DND-41 (cell line): ENCODE measurements at regions not wholly inside any gene's neighbourhood (a gene's known extent, or its start where the extent isn't known, plus 50 kb on each side); places are given as distances from the start of the nearest gene placed in this dataset.

Experiments
- ATAC-seq: fragments of 200-7000 bp; cut with Tn5 transposase; 3 replicates; pipeline ENCODE4 v1.9.1; 2021; ENCODE audit warnings: low read depth; ENCODE audit not compliant: insufficient read depth
- DNase-seq: peaks from one replicate; pipeline ENCODE4 v3.0.0-alpha.2; 2020
- H2AFZ ChIP-seq: 2 replicates; pipeline ENCODE4 v1.6.0; 2012; ENCODE audit warnings: low read depth, low read length
- H3K27ac ChIP-seq: 2 replicates; pipeline ENCODE4 v1.5.1; 2012; ENCODE audit warnings: low read length, inconsistent platforms
- H3K27me3 ChIP-seq: fragments of 200-600 bp; sonication (generic); 2 replicates; pipeline ENCODE4 v1.6.0; 2012; ENCODE audit warnings: low read length, mild to moderate bottlenecking, inconsistent platforms; ENCODE audit not compliant: insufficient read depth, poor library complexity
- H3K36me3 ChIP-seq: 2 replicates; pipeline ENCODE4 v1.5.1; 2012; ENCODE audit warnings: low read length, inconsistent platforms; ENCODE audit not compliant: insufficient read depth
- H3K4me1 ChIP-seq: 2 replicates; pipeline ENCODE4 v1.5.1; 2012; ENCODE audit warnings: mild to moderate bottlenecking, low read length; ENCODE audit not compliant: insufficient read depth
- H3K4me2 ChIP-seq: 2 replicates; pipeline ENCODE4 v1.6.0; 2012; ENCODE audit warnings: mild to moderate bottlenecking, moderate library complexity, low read length, inconsistent platforms; ENCODE audit not compliant: insufficient read depth
- H3K4me3 ChIP-seq, 2 experiments: fragments of 200-600 bp in 1 of 2; shearing (Covaris generic) in 1 of 2; 2 replicates each; pipeline ENCODE4 v1.5.1; 2012 to 2016; ENCODE audit warnings: inconsistent platforms in 2 of 2, low read length in 2 of 2, mild to moderate bottlenecking in 2 of 2, low read depth in 1 of 2, moderate library complexity in 1 of 2
- H3K79me2 ChIP-seq: 2 replicates; pipeline ENCODE4 v1.6.0; 2012; ENCODE audit warnings: low read length, inconsistent platforms; ENCODE audit not compliant: insufficient read depth
- H3K9ac ChIP-seq: 2 replicates; pipeline ENCODE4 v1.6.0; 2012; ENCODE audit warnings: low read depth, mild to moderate bottlenecking, inconsistent platforms, low read length, moderate library complexity
- H3K9me3 ChIP-seq: 2 replicates; pipeline ENCODE4 v1.5.1; 2012; ENCODE audit warnings: low read length, moderate library complexity, mild to moderate bottlenecking, inconsistent platforms; ENCODE audit not compliant: insufficient read depth, severe bottlenecking
- H4K20me1 ChIP-seq: 2 replicates; pipeline ENCODE4 v1.6.0; 2012; ENCODE audit warnings: low read length; ENCODE audit not compliant: insufficient read depth
- EZH2 ChIP-seq: IDR thresholded peaks from 3 replicates; pipeline ENCODE4 v1.6.1; 2012; ENCODE audit warnings: borderline replicate concordance, low read depth, mild to moderate bottlenecking, moderate library complexity, low read length, inconsistent platforms; ENCODE audit not compliant: severe bottlenecking
- TF ChIP-seq, protein P1 (sequence below): IDR thresholded peaks from 2 replicates; pipeline ENCODE4 v1.5.1; 2012; ENCODE audit warnings: borderline replicate concordance, low read length, moderate library complexity, mild to moderate bottlenecking; ENCODE audit not compliant: poor library complexity, severe bottlenecking; ENCODE audit errors: extremely low read depth

GRCh38 chrX:95662200-95662599, 1022.4 kb upstream of the DIAPH2 start:
- no peaks in the 10 kb centered on the region for H3K4me1 ChIP-seq
- no peak for DNase-seq
- no peaks in the 10 kb centered on the region for H3K79me2 ChIP-seq
- no peak overlapping the region for H3K4me3 ChIP-seq
- H3K36me3 ChIP-seq = no peaks in the 10 kb centered on the region
- no peak overlapping the region for H2AFZ ChIP-seq
- no peaks in the 10 kb centered on the region for H4K20me1 ChIP-seq
- H3K9me3 ChIP-seq = no peaks in the 10 kb centered on the region
- H3K27ac ChIP-seq = no peak overlapping the region
- no peak overlapping the region for H3K4me2 ChIP-seq
- TF ChIP-seq, protein P1, sequence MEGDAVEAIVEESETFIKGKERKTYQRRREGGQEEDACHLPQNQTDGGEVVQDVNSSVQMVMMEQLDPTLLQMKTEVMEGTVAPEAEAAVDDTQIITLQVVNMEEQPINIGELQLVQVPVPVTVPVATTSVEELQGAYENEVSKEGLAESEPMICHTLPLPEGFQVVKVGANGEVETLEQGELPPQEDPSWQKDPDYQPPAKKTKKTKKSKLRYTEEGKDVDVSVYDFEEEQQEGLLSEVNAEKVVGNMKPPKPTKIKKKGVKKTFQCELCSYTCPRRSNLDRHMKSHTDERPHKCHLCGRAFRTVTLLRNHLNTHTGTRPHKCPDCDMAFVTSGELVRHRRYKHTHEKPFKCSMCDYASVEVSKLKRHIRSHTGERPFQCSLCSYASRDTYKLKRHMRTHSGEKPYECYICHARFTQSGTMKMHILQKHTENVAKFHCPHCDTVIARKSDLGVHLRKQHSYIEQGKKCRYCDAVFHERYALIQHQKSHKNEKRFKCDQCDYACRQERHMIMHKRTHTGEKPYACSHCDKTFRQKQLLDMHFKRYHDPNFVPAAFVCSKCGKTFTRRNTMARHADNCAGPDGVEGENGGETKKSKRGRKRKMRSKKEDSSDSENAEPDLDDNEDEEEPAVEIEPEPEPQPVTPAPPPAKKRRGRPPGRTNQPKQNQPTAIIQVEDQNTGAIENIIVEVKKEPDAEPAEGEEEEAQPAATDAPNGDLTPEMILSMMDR = no peak
- no peak for TF ChIP-seq EZH2
- no peak for ATAC-seq
- H3K27me3 ChIP-seq = no peaks in the 10 kb centered on the region
- H3K9ac ChIP-seq = no peak overlapping the region

GRCh38 chrX:95666056-95666455, 1018.6 kb upstream of the DIAPH2 start:
- Histone ChIP-seq H3K9me3 (no peaks in the 10 kb centered on the region), H3K27me3 (no peaks in the 10 kb centered on the region), H3K9ac (no peak overlapping the region), H4K20me1 (no peaks in the 10 kb centered on the region), H3K79me2 (no peaks in the 10 kb centered on the region), H3K36me3 (no peaks in the 10 kb centered on the region), H3K4me1 (no peaks in the 10 kb centered on the region), H3K4me3 (no peak overlapping the region), H3K27ac (no peak overlapping the region), H3K4me2 (no peak overlapping the region), H2AFZ (no peak overlapping the region)
- TF ChIP-seq, protein P1 = no peak
- no peak for DNase-seq
- ATAC-seq = no peak

- TF ChIP-seq, protein P1 = no peak
- TF ChIP-seq EZH2 = no peak
Observed at GRCh38 chrX:95675011-95675410, 1009.6 kb upstream of the DIAPH2 start.

DNA sequence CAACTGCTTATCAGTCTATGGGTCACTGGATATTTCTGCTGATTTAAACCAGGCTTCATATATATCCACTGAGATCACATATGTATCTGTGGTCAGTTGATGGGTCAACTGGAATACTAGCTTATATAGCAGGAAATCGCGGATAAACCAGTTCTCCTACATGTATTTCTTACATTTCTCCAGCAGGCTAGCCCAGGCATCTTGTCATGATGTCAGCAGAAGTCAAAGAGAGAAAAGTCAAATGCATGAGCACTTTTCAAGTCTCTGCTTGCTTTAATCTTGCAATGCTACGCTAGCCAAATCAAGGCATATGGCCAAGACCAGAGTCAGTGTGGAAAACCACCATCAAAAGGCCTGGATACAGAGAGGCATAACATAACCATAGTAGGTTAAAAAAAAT, 1008.8 kb upstream of the DIAPH2 start:
- Histone ChIP-seq H3K9ac (no peak overlapping the region), H3K27me3 (no peaks in the 10 kb centered on the region), H3K4me3 (no peak overlapping the region), H3K79me2 (no peaks in the 10 kb centered on the region), H3K4me1 (no peaks in the 10 kb centered on the region), H3K27ac (no peak overlapping the region), H3K4me2 (no peak overlapping the region), H4K20me1 (no peaks in the 10 kb centered on the region), H2AFZ (no peak overlapping the region), H3K36me3 (no peaks in the 10 kb centered on the region), H3K9me3 (no peaks in the 10 kb centered on the region)
- no peak for DNase-seq
- ATAC-seq = no peak
- TF ChIP-seq EZH2 = no peak
- TF ChIP-seq, protein P1 = no peak

More at GRCh38 chrX:95675011-95675410, 1009.6 kb upstream of the DIAPH2 start:
- no peaks in the 10 kb centered on the region for H3K9me3 ChIP-seq
- no peak overlapping the region for H2AFZ ChIP-seq
- H4K20me1 ChIP-seq = no peaks in the 10 kb centered on the region
- ATAC-seq (no peak), DNase-seq (no peak)
- H3K4me3 ChIP-seq = no peak overlapping the region
- H3K27ac ChIP-seq = no peak overlapping the region
- no peaks in the 10 kb centered on the region for H3K4me1 ChIP-seq
- H3K27me3 ChIP-seq = no peaks in the 10 kb centered on the region
- H3K4me2 ChIP-seq = no peak overlapping the region
- H3K9ac ChIP-seq = no peak overlapping the region
- H3K79me2 ChIP-seq = no peaks in the 10 kb centered on the region
- no peaks in the 10 kb centered on the region for H3K36me3 ChIP-seq
